CD4-positive, alpha-beta T cell treated with Interleukin-4 for 1 hour (primary cell): ENCODE measurements at regions not wholly inside any gene's neighbourhood (a gene's known extent, or its start where the extent isn't known, plus 50 kb on each side); places are given as distances from the start of the nearest gene placed in this dataset.
"Not testable (repeated sequence)": the region's sequence is repeated elsewhere in the genome, so short reads cannot be mapped to it uniquely, and the experiment has no call there.

Experiments used
- DNase-seq, 2 donors: peaks; one replicate each; pipeline ENCODE4 v3.0.0-alpha.2; 2020 to 2022

DNA sequence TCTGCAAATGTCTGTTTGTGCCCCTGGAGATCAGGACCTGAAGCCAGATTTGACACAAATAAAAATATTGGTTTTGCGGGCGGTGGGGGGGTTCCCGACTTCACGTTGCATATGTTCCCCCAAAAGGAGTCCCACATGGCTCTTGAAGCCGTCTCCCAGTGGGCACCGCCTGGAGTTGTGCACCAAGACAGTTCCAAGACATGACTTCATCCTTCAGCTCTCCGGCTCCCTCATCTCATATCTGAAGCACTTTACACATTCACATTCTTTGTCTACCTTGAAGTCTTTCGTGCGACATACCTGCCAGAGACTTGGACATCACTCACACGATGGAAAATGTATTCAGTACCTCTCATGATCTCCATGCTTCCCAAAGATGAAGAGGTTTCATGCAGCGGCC is 362.8 kb upstream of the FOXK1 start:
- no peak for DNase-seq

DNA sequence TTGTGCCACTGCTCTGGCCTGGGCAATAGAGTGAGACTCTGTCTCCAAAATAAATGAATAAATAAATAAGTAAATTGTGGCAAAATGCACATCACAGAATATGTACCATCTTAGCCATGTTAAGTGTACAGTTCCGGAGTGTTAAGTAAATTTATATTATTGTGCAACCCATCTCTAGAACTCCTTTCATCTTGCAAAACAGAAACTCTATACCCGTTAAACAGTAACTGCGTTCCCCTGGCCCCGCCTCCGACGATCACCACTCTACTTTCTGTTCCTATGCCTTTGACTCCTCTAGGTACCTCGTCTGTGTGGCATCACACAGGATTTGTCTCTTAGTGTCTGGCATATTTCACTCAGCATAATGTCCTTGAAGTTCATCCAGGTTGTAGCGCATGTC is 356.4 kb upstream of the FOXK1 start:
- DNase-seq, result no peak

- no peak for DNase-seq
These were observed 350.4 kb upstream of the FOXK1 start for GRCh38 chr7:4331711-4332110.

- no peak for DNase-seq
These were observed 343.5 kb upstream of the FOXK1 start for GRCh38 chr7:4338556-4338955.

GRCh38 chr7:4343272-4344247 is 338.5 kb upstream of the FOXK1 start:
- no peak for DNase-seq

DNA sequence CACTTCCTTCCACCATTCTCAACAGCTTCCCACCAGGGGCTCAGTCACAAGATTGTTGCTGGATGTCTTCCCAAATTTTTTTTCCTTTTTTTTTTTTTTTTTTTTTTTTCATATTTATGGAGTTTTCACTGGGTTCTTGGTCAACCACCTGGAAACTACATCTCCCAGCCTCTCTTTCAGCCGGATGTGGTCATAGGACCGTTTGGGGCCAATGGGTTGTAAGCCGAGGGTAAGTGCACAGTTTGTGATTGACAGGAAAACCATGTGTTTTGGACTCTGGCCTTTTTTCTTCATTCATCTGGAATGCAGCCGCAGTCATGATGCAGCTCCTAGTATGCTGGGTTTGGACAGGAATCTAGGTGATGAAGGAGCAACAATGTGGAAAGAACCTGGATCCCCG is 337.1 kb upstream of the FOXK1 start:
- no peak for DNase-seq

- no peak for DNase-seq
These were observed 330.0 kb upstream of the FOXK1 start for GRCh38 chr7:4352069-4352468.

DNA sequence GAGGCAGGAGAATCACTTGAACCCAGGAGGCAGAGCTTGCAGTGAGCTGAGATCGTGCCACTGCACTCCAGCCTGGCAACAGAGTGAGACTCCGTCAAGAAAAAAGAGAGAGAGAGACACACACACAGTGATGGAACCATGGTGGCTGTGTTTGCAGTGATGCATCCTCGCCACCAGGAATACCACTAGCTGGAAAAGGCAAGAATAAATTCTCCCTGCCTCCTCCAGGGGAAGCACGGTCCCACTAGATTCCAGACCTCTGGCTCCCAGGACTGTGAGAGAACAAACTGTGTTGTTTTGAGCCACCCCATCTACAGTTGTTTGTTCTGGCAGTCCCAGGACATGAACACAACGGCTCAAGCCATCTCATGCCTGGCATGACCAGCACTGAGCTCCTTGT is 320.3 kb upstream of the FOXK1 start:
- no peak for DNase-seq

DNA sequence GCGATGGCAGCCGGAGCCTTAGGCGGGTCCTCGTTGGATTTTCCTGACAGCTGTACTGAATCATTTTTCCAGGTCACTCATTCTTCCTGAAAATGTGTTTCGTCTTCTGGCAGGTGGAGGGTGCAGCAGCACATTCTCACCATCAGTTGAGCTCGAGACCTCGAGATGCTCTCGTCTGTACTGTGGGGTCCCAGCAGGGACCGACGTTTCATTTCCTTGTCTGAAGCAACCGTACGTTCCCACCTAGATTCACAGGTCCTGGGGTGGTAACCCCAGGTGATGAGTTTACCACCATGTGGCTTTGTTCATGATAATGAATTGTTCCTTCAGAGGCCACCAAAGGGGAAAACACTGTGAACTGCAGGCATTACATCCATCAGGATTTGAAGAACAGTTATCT is 298.5 kb upstream of the FOXK1 start:
- no peak for DNase-seq

- no peak for DNase-seq
These were observed 295.9 kb upstream of the FOXK1 start for GRCh38 chr7:4386190-4386589.

DNA sequence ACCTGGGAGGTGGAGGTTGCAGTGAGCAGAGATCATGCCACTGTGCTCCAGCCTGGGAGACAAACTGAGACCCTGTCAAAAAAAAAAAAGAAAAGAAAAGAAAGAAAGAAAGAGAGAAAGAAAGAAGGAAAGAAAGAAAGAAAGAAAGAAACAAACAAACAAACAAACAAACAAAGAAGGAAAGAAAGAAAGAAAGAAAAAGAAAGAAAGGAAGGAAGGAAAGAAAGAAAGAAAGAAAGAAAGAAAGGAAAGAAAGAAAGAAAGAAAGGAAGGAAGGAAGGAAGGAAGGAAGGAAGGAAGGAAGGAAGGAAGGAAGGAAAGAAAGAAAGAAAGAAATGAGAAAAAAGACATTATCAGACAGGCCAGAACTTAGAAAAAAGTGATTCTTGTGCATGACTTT is 291.0 kb upstream of the FOXK1 start:
- not testable (repeated sequence) for DNase-seq

DNA sequence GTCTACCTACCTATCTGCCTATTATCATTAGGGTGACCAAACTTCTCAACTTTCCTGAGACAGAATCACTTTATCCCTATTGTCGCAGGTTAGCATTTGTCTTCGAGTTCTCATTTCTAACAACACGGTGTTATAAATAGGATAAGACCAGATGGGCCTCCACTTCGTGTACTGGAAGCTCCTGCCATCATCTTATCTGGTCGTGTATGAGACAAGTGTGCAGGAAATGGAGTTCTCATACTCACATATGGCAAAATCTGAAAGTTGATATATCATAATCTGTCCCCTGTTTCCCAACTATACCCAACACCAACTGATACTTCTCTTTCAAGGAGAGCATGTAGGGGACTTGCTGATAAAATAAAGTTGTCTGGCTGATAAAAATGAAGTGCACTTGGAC is 287.4 kb upstream of the FOXK1 start:
- no peak for DNase-seq

- DNase-seq, result no peak
These were observed 283.0 kb upstream of the FOXK1 start for GRCh38 chr7:4399121-4399520.

- no peak for DNase-seq
These were observed 282.5 kb upstream of the FOXK1 start for GRCh38 chr7:4399596-4399995.

- no peak for DNase-seq
These were observed 275.6 kb upstream of the FOXK1 start for GRCh38 chr7:4406288-4407058.

GRCh38 chr7:4409946-4410345 is 272.1 kb upstream of the FOXK1 start:
- no peak for DNase-seq

- DNase-seq, result no peak
These were observed 265.6 kb upstream of the FOXK1 start for GRCh38 chr7:4416396-4417056.

GRCh38 chr7:4428526-4428925 is 253.6 kb upstream of the FOXK1 start:
- DNase-seq, result no peak

DNA sequence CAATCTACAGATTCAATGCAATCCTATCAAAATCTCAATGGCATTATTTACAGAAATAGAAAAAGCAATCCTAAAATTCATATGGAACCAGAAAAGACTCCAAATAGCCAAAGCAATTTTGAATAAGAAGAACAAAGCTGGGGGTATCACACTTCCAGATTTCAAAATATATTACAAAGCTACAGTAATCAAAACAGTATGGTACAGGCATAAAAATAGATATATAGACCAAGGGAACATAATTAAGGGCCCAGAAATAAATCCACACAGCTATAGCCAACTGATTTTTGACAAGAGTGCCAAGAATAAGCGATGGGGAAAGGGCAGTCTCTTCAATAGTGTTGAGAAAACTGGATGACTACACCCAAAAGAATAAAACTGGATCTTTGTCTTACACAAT is 251.9 kb upstream of the FOXK1 start:
- no peak for DNase-seq

- no peak for DNase-seq
These were observed 247.8 kb upstream of the FOXK1 start for GRCh38 chr7:4434306-4434705.

DNA sequence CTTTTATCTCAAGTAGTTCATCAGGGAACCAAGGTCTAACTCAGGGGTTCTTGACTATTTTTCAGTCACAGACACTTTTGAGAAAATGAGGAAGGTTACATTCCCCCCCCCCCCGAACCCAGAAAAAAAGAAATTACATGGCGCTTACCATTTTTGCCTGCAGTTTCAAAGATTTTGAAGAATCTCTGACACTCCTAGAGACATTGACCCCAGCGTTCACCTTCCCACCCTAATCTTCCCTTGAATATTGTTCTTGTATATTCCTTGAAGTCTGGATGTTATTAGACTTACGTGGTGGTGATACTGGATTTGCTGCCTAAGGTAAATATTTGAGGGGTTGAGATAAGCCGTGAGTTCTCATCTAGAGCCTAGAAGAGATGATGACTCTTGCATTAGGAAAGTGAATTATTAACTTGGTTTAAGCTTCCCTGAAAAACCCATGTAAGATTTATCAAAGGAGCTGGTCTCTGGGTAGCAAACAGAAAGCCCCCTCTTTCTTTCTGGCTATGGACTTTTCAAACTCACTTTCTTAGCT is 245.7 kb upstream of the FOXK1 start:
- no peak for DNase-seq

- DNase-seq, result no peak
These were observed 245.2 kb upstream of the FOXK1 start for GRCh38 chr7:4436936-4437335.

GRCh38 chr7:4437916-4438315 is 244.2 kb upstream of the FOXK1 start:
- DNase-seq, result no peak
